SH-SY5Y (cell line): ENCODE measurements at regions not wholly inside any gene's neighbourhood (a gene's known extent, or its start where the extent isn't known, plus 50 kb on each side); places are given as distances from the start of the nearest gene placed in this dataset.

Source experiments
- GATA2 ChIP-seq: IDR thresholded peaks from 2 replicates; pipeline ENCODE4 v1.6.1; 2011; ENCODE audit warnings: mild to moderate bottlenecking, low read depth, low read length
- GATA3 ChIP-seq: IDR thresholded peaks from 2 replicates; pipeline ENCODE4 v1.6.1; 2011; ENCODE audit warnings: low read depth, mild to moderate bottlenecking, low read length, moderate library complexity

DNA sequence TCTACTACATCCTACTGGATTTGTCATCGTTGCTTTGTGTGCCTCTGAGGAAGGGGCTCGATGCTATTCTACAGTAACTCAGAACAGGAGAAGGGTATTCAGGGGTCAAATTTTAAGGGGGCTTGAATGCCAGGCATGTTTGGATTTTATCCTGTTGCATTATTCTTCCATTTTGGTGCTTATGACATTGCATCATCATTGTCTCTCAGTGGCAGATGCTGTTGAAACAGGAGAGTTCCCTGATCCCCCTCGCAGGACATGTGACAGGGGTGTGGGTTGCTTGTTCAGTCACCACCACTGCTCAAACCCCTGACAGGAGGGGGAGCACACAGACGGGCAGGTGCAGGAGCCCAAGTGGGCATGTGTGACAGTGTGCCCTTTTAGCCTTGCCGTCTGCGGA lies 156.7 kb downstream of the SLC4A3 start:
- TF ChIP-seq GATA2 (no peak), GATA3 (no peak)
